Urinary bladder (tissue), 3 donors: ENCODE measurements at regions not wholly inside any gene's neighbourhood (a gene's known extent, or its start where the extent isn't known, plus 50 kb on each side); places are given as distances from the start of the nearest gene placed in this dataset.
"Not testable (repeated sequence)": the region's sequence is repeated elsewhere in the genome, so short reads cannot be mapped to it uniquely, and the experiment has no call there.

Experiments
- DNase-seq: peaks from one replicate; pipeline ENCODE4 v3.0.0-alpha.2; 2015; ENCODE audit errors: extremely low spot score
- H3K27ac ChIP-seq: one replicate; pipeline ENCODE4 v1.5.1; 2013; ENCODE audit warnings: low read depth, mild to moderate bottlenecking, moderate library complexity
- H3K36me3 ChIP-seq: one replicate; pipeline ENCODE4 v1.6.1; 2013; ENCODE audit warnings: mild to moderate bottlenecking, moderate library complexity; ENCODE audit not compliant: insufficient read depth
- H3K4me1 ChIP-seq: one replicate; pipeline ENCODE4 v1.6.1; 2013; ENCODE audit warnings: mild to moderate bottlenecking, moderate library complexity; ENCODE audit not compliant: insufficient read depth
- H3K4me3 ChIP-seq: one replicate; pipeline ENCODE4 v1.5.1; 2013; ENCODE audit warnings: low read depth, low read length
- WGBS: extraction: QIAGEN DNeasy Blood & Tissue Kit; methylation state at CpG from one replicate; pipeline ENCODE4 v1.1.7; 2013; 5-methylcytosine and 5-hydroxymethylcytosine counted together
- donor health status: healthy with polysubstance abuse.
- donor health status: healthy.

- DNase-seq, result no peak
- Histone ChIP-seq H3K4me1 (no peaks in the 10 kb centered on the region), H3K4me3 (no peak overlapping the region), H3K36me3 (no peaks in the 10 kb centered on the region), H3K27ac (no peak overlapping the region)
- 65% methylated on average over 5 of the region's 5 CpGs for WGBS
These were observed 1232.5 kb upstream of the SEL1L start for GRCh38 chr14:82766123-82766522.

- H3K4me3 ChIP-seq, result no peak overlapping the region
- no peak for DNase-seq
- 43% methylated on average over 3 of the region's 3 CpGs for WGBS
These were observed 1233.3 kb upstream of the SEL1L start for GRCh38 chr14:82766996-82767395.

GRCh38 chr14:82776958-82777357 lies 1243.3 kb upstream of the SEL1L start:
- Histone ChIP-seq H3K36me3 (no peaks in the 10 kb centered on the region), H3K4me3 (no peak overlapping the region), H3K27ac (no peak overlapping the region), H3K4me1 (no peaks in the 10 kb centered on the region)
- WGBS, result 97% methylated on average over 1 of the region's 1 CpG
- no peak for DNase-seq

More at GRCh38 chr14:82766996-82767395, 1233.3 kb upstream of the SEL1L start:
- Histone ChIP-seq H3K27ac (no peak overlapping the region), H3K36me3 (no peaks in the 10 kb centered on the region), H3K4me1 (no peaks in the 10 kb centered on the region)

- 71% methylated on average over 1 of the region's 1 CpG for WGBS
- no peaks in the 10 kb centered on the region for H3K4me1 ChIP-seq
- H3K27ac ChIP-seq, result no peak overlapping the region
- H3K36me3 ChIP-seq, result no peaks in the 10 kb centered on the region
- H3K4me3 ChIP-seq, result no peak overlapping the region
- DNase-seq, result no peak
These were observed 1244.4 kb upstream of the SEL1L start for GRCh38 chr14:82778008-82778590.

- DNase-seq, result no peak
- Histone ChIP-seq H3K27ac (no peak overlapping the region), H3K36me3 (no peaks in the 10 kb centered on the region), H3K4me1 (no peaks in the 10 kb centered on the region), H3K4me3 (no peak overlapping the region)
- WGBS, result 74% methylated on average over 3 of the region's 3 CpGs
These were observed 1244.9 kb upstream of the SEL1L start for GRCh38 chr14:82778601-82779000.

GRCh38 chr14:82779301-82779700 lies 1245.6 kb upstream of the SEL1L start:
- no peak overlapping the region for H3K4me3 ChIP-seq
- H3K27ac ChIP-seq, result no peak overlapping the region
- H3K4me1 ChIP-seq, result no peaks in the 10 kb centered on the region
- DNase-seq, result no peak
- WGBS, result 88% methylated on average over 4 of the region's 4 CpGs
- H3K36me3 ChIP-seq, result no peaks in the 10 kb centered on the region

- H3K27ac ChIP-seq, result no peak overlapping the region
- H3K36me3 ChIP-seq, result no peaks in the 10 kb centered on the region
- no peaks in the 10 kb centered on the region for H3K4me1 ChIP-seq
- no peak for DNase-seq
- 36% methylated on average over 1 of the region's 1 CpG for WGBS
- no peak overlapping the region for H3K4me3 ChIP-seq
These were observed 1252.3 kb upstream of the SEL1L start for GRCh38 chr14:82785756-82786482.

- no peak for DNase-seq
- Histone ChIP-seq H3K27ac (no peak overlapping the region), H3K4me1 (no peaks in the 10 kb centered on the region), H3K36me3 (no peaks in the 10 kb centered on the region), H3K4me3 (no peak overlapping the region)
- WGBS, result 69% methylated on average over 3 of the region's 3 CpGs
These were observed 1252.8 kb upstream of the SEL1L start for GRCh38 chr14:82786483-82786880.

GRCh38 chr14:82796086-82796485 lies 1262.4 kb upstream of the SEL1L start:
- DNase-seq, result no peak
- Histone ChIP-seq H3K4me3 (no peak overlapping the region), H3K4me1 (no peaks in the 10 kb centered on the region), H3K36me3 (no peaks in the 10 kb centered on the region), H3K27ac (no peak overlapping the region)
- 83% methylated on average over 4 of the region's 4 CpGs for WGBS

GRCh38 chr14:82798276-82798675 lies 1264.6 kb upstream of the SEL1L start:
- no peak for DNase-seq
- Histone ChIP-seq H3K4me1 (no peaks in the 10 kb centered on the region), H3K4me3 (no peak overlapping the region), H3K36me3 (no peaks in the 10 kb centered on the region), H3K27ac (no peak overlapping the region)
- WGBS, result 75% methylated on average over 1 of the region's 1 CpG

GRCh38 chr14:82805892-82806825 lies 1272.5 kb upstream of the SEL1L start:
- Histone ChIP-seq H3K4me3 (no peak overlapping the region), H3K36me3 (no peaks in the 10 kb centered on the region), H3K27ac (no peak overlapping the region), H3K4me1 (no peaks in the 10 kb centered on the region)
- WGBS, result 84% methylated on average over 7 of the region's 7 CpGs
- no peak for DNase-seq

- no peak for DNase-seq
- Histone ChIP-seq H3K4me1 (no peaks in the 10 kb centered on the region), H3K36me3 (no peaks in the 10 kb centered on the region), H3K27ac (no peak overlapping the region), H3K4me3 (no peak overlapping the region)
- WGBS, result 96% methylated on average over 2 of the region's 2 CpGs
These were observed 1277.6 kb upstream of the SEL1L start for GRCh38 chr14:82811246-82811645.

- 98% methylated on average over 28 of the region's 28 CpGs for WGBS
- DNase-seq, H3K36me3 ChIP-seq, H3K4me3 ChIP-seq, H3K4me1 ChIP-seq, H3K27ac ChIP-seq: not testable (repeated sequence)
These were observed 1280.7 kb upstream of the SEL1L start for GRCh38 chr14:82814339-82814738.

- no peak overlapping the region for H3K27ac ChIP-seq
- no peak for DNase-seq
- no peaks in the 10 kb centered on the region for H3K4me1 ChIP-seq
- no peaks in the 10 kb centered on the region for H3K36me3 ChIP-seq
- no peak overlapping the region for H3K4me3 ChIP-seq
- 94% methylated on average over 4 of the region's 4 CpGs for WGBS
These were observed 1296.9 kb upstream of the SEL1L start for GRCh38 chr14:82830596-82830995.
